ENCODE measurements at regions not wholly inside any gene's neighbourhood (a gene's known extent, or its start where the extent isn't known, plus 50 kb on each side); places are given as distances from the start of the nearest gene placed in this dataset.
"Not testable (repeated sequence)": the region's sequence is repeated elsewhere in the genome, so short reads cannot be mapped to it uniquely, and the experiment has no call there.

- no peaks in the 10 kb centered on the region for H3K36me3 ChIP-seq (ENCODE audit: insufficient read depth, low read length)
- no peak overlapping the region for H3K4me2 ChIP-seq (ENCODE audit: low read depth, low read length, poor library complexity, severe bottlenecking)
- no peak for DNase-seq
- no peak overlapping the region for H2AFZ ChIP-seq (ENCODE audit: low read length)
- no peaks in the 10 kb centered on the region for H3K9me2 ChIP-seq (replicated peaks; ENCODE audit: insufficient read depth, low read length)
- peaks cover 37% of the 10 kb centered on the region for H3K4me1 ChIP-seq (ENCODE audit: low read length)
- H3K9ac ChIP-seq (ENCODE audit: low read length): no peak overlapping the region
- H3K27ac ChIP-seq (ENCODE audit: low read length): no peak overlapping the region
- no peak overlapping the region for H3K4me3 ChIP-seq (ENCODE audit: low read length)
- no peaks in the 10 kb centered on the region for H3K9me3 ChIP-seq (ENCODE audit: low read length)
- no peaks in the 10 kb centered on the region for H3K79me2 ChIP-seq (ENCODE audit: low read length)
- H4K20me1 ChIP-seq (ENCODE audit: insufficient read depth, low read depth, low read length): no peaks in the 10 kb centered on the region; the same call in 1 of the 2 replicates
- H3K27me3 ChIP-seq (ENCODE audit: low read length): no peaks in the 10 kb centered on the region
These were observed 370.5 kb downstream of the BRD1 start for GRCh38 chr22:49457146-49457545.

GRCh38 chr22:49455595-49455994, 372.1 kb downstream of the BRD1 start:
- H3K27me3 ChIP-seq (ENCODE audit: low read length): no peaks in the 10 kb centered on the region
- H3K9me3 ChIP-seq (ENCODE audit: low read length): no peaks in the 10 kb centered on the region
- no peak overlapping the region for H3K4me2 ChIP-seq (ENCODE audit: low read depth, low read length, poor library complexity, severe bottlenecking)
- no peak for DNase-seq
- H2AFZ ChIP-seq (ENCODE audit: low read length): no peak overlapping the region
- no peaks in the 10 kb centered on the region; the same call in 1 of the 2 replicates for H4K20me1 ChIP-seq (ENCODE audit: insufficient read depth, low read depth, low read length)
- no peaks in the 10 kb centered on the region for H3K36me3 ChIP-seq (ENCODE audit: insufficient read depth, low read length)
- no peak overlapping the region for H3K9ac ChIP-seq (ENCODE audit: low read length)
- H3K27ac ChIP-seq (ENCODE audit: low read length): no peak overlapping the region
- no peaks in the 10 kb centered on the region for H3K9me2 ChIP-seq (replicated peaks; ENCODE audit: insufficient read depth, low read length)
- peaks cover 24% of the 10 kb centered on the region for H3K4me1 ChIP-seq (ENCODE audit: low read length)
- H3K4me3 ChIP-seq (ENCODE audit: low read length): no peak overlapping the region
- H3K79me2 ChIP-seq (ENCODE audit: low read length): no peaks in the 10 kb centered on the region

GRCh38 chr22:49454726-49455125, 372.9 kb downstream of the BRD1 start:
- Histone ChIP-seq H3K4me1 (ENCODE audit: low read length) (peaks cover 18% of the 10 kb centered on the region), H3K4me2 (ENCODE audit: low read depth, low read length, poor library complexity, severe bottlenecking) (no peak overlapping the region), H3K27me3 (ENCODE audit: low read length) (no peaks in the 10 kb centered on the region), H3K9me3 (ENCODE audit: low read length) (no peaks in the 10 kb centered on the region), H4K20me1 (ENCODE audit: insufficient read depth, low read depth, low read length) (no peaks in the 10 kb centered on the region; the same call in 1 of the 2 replicates), H3K27ac (ENCODE audit: low read length) (no peak overlapping the region), H3K4me3 (ENCODE audit: low read length) (no peak overlapping the region), H3K9ac (ENCODE audit: low read length) (no peak overlapping the region), H3K36me3 (ENCODE audit: insufficient read depth, low read length) (no peaks in the 10 kb centered on the region), H3K79me2 (ENCODE audit: low read length) (no peaks in the 10 kb centered on the region), H3K9me2 (replicated peaks; ENCODE audit: insufficient read depth, low read length) (no peaks in the 10 kb centered on the region), H2AFZ (ENCODE audit: low read length) (no peak overlapping the region)
- no peak for DNase-seq

GRCh38 chr22:49453771-49454170, 373.9 kb downstream of the BRD1 start:
- Histone ChIP-seq H3K27me3 (ENCODE audit: low read length) (no peaks in the 10 kb centered on the region), H3K27ac (ENCODE audit: low read length) (no peak overlapping the region), H3K9ac (ENCODE audit: low read length) (no peak overlapping the region), H3K79me2 (ENCODE audit: low read length) (no peaks in the 10 kb centered on the region), H3K9me2 (replicated peaks; ENCODE audit: insufficient read depth, low read length) (no peaks in the 10 kb centered on the region), H3K36me3 (ENCODE audit: insufficient read depth, low read length) (no peaks in the 10 kb centered on the region), H3K4me1 (ENCODE audit: low read length) (peaks cover 13% of the 10 kb centered on the region), H3K4me2 (ENCODE audit: low read depth, low read length, poor library complexity, severe bottlenecking) (no peak overlapping the region), H2AFZ (ENCODE audit: low read length) (no peak overlapping the region), H4K20me1 (ENCODE audit: insufficient read depth, low read depth, low read length) (no peaks in the 10 kb centered on the region), H3K9me3 (ENCODE audit: low read length) (no peaks in the 10 kb centered on the region), H3K4me3 (ENCODE audit: low read length) (no peak overlapping the region)
- no peak for DNase-seq

GRCh38 chr22:49453019-49453418, 374.7 kb downstream of the BRD1 start:
- H3K9ac ChIP-seq (ENCODE audit: low read length); H3K9me2 ChIP-seq (replicated peaks; ENCODE audit: insufficient read depth, low read length); H3K4me2 ChIP-seq (ENCODE audit: low read depth, low read length, poor library complexity, severe bottlenecking); H3K36me3 ChIP-seq (ENCODE audit: insufficient read depth, low read length); H3K27ac ChIP-seq (ENCODE audit: low read length); H3K79me2 ChIP-seq (ENCODE audit: low read length); H3K4me3 ChIP-seq (ENCODE audit: low read length); H4K20me1 ChIP-seq (ENCODE audit: insufficient read depth, low read depth, low read length); DNase-seq; H2AFZ ChIP-seq (ENCODE audit: low read length); H3K9me3 ChIP-seq (ENCODE audit: low read length); H3K27me3 ChIP-seq (ENCODE audit: low read length): not testable (repeated sequence)
- peaks cover 13% of the 10 kb centered on the region for H3K4me1 ChIP-seq (ENCODE audit: low read length)

GRCh38 chr22:49452362-49452946, 375.2 kb downstream of the BRD1 start:
- H3K36me3 ChIP-seq (ENCODE audit: insufficient read depth, low read length): no peaks in the 10 kb centered on the region

GRCh38 chr22:49451070-49451840, 376.4 kb downstream of the BRD1 start:
- Histone ChIP-seq H3K9me2 (replicated peaks; ENCODE audit: insufficient read depth, low read length) (no peaks in the 10 kb centered on the region), H3K27me3 (ENCODE audit: low read length) (no peaks in the 10 kb centered on the region), H3K9ac (ENCODE audit: low read length) (no peak overlapping the region)

More at GRCh38 chr22:49452362-49452946, 375.2 kb downstream of the BRD1 start:
- Histone ChIP-seq H3K4me2 (ENCODE audit: low read depth, low read length, poor library complexity, severe bottlenecking) (no peak overlapping the region), H3K79me2 (ENCODE audit: low read length) (no peaks in the 10 kb centered on the region), H3K27me3 (ENCODE audit: low read length) (no peaks in the 10 kb centered on the region), H3K9me2 (replicated peaks; ENCODE audit: insufficient read depth, low read length) (no peaks in the 10 kb centered on the region), H3K4me3 (ENCODE audit: low read length) (no peak overlapping the region), H3K9me3 (ENCODE audit: low read length) (no peaks in the 10 kb centered on the region), H3K4me1 (ENCODE audit: low read length) (peaks cover 13% of the 10 kb centered on the region), H2AFZ (ENCODE audit: low read length) (no peak overlapping the region), H4K20me1 (ENCODE audit: insufficient read depth, low read depth, low read length) (no peaks in the 10 kb centered on the region), H3K9ac (ENCODE audit: low read length) (no peak overlapping the region), H3K27ac (ENCODE audit: low read length) (no peak overlapping the region)
- no peak for DNase-seq

GRCh38 chr22:49450498-49450897, 377.2 kb downstream of the BRD1 start:
- H3K9me2 ChIP-seq (replicated peaks; ENCODE audit: insufficient read depth, low read length): no peaks in the 10 kb centered on the region
- H3K9me3 ChIP-seq (ENCODE audit: low read length): no peaks in the 10 kb centered on the region
- no peak overlapping the region for H3K27ac ChIP-seq (ENCODE audit: low read length)
- peaks cover 13% of the 10 kb centered on the region for H3K4me1 ChIP-seq (ENCODE audit: low read length)
- no peak overlapping the region for H3K4me3 ChIP-seq (ENCODE audit: low read length)
- no peaks in the 10 kb centered on the region for H3K36me3 ChIP-seq (ENCODE audit: insufficient read depth, low read length)
- no peak for DNase-seq
- no peak overlapping the region for H3K4me2 ChIP-seq (ENCODE audit: low read depth, low read length, poor library complexity, severe bottlenecking)
- H3K79me2 ChIP-seq (ENCODE audit: low read length): no peaks in the 10 kb centered on the region
- H4K20me1 ChIP-seq (ENCODE audit: insufficient read depth, low read depth, low read length): no peaks in the 10 kb centered on the region
- no peak overlapping the region for H3K9ac ChIP-seq (ENCODE audit: low read length)
- H2AFZ ChIP-seq (ENCODE audit: low read length): no peak overlapping the region
- H3K27me3 ChIP-seq (ENCODE audit: low read length): no peaks in the 10 kb centered on the region

More at GRCh38 chr22:49451070-49451840, 376.4 kb downstream of the BRD1 start:
- H3K79me2 ChIP-seq (ENCODE audit: low read length): no peaks in the 10 kb centered on the region
- DNase-seq: no peak
- H3K4me2 ChIP-seq (ENCODE audit: low read depth, low read length, poor library complexity, severe bottlenecking): no peak overlapping the region
- H4K20me1 ChIP-seq (ENCODE audit: insufficient read depth, low read depth, low read length): no peaks in the 10 kb centered on the region
- H3K4me3 ChIP-seq (ENCODE audit: low read length): no peak overlapping the region
- no peak overlapping the region for H3K27ac ChIP-seq (ENCODE audit: low read length)
- H3K36me3 ChIP-seq (ENCODE audit: insufficient read depth, low read length): no peaks in the 10 kb centered on the region
- H3K4me1 ChIP-seq (ENCODE audit: low read length): peaks cover 13% of the 10 kb centered on the region
- H2AFZ ChIP-seq (ENCODE audit: low read length): no peak overlapping the region
- no peaks in the 10 kb centered on the region for H3K9me3 ChIP-seq (ENCODE audit: low read length)

Measured in Karpas-422 (cell line).